H1 (cell line): ENCODE measurements at regions not wholly inside any gene's neighbourhood (a gene's known extent, or its start where the extent isn't known, plus 50 kb on each side); places are given as distances from the start of the nearest gene placed in this dataset.

Experiments used
- CTCF ChIA-PET: fragments of 300-600 bp; sonication (Branson Sonifier 250); formaldehyde crosslinking; loops from one replicate; lab custom pipeline; 2021; ENCODE audit not compliant: partially characterized antibody; lab: Charles Lee
- POLR2A ChIA-PET: fragments of 300-600 bp; sonication (Branson Sonifier 250); formaldehyde crosslinking; loops from one replicate; lab custom pipeline; 2021; ENCODE audit warnings: inconsistent platforms; ENCODE audit not compliant: partially characterized antibody; lab: Charles Lee
- DNase-seq, 2 experiments: peaks; one replicate each; pipeline versions ENCODE4 v3.0.0 to v3.0.0-alpha.2; 2010 to 2022; ENCODE audit warnings: low spot score in 2 of 2, low read depth in 1 of 2, mixed read lengths in 1 of 2
- FAIRE-seq: peaks from 2 replicates; lab custom pipeline; 2011; peaks lifted over from hg19 to GRCh38; lab: Jason Lieb, UNC
- H2AFZ ChIP-seq: 2 replicates; pipeline ENCODE4 v1.8.1; 2012; ENCODE audit warnings: low read length, inconsistent platforms
- H2AK5ac ChIP-seq: 2 replicates; pipeline ENCODE4 v1.6.1; 2013; ENCODE audit warnings: low read depth, low read length
- H2BK120ac ChIP-seq: replicated peaks from 2 replicates; pipeline ENCODE3; 2013; ENCODE audit warnings: low read depth, low read length, inconsistent platforms
- H2BK12ac ChIP-seq: 2 replicates; pipeline ENCODE4 v1.6.1; 2013; ENCODE audit warnings: low read depth, low read length
- H2BK15ac ChIP-seq: 2 replicates; pipeline ENCODE4 v1.6.1; 2013; ENCODE audit warnings: low read length
- H2BK20ac ChIP-seq: 2 replicates; pipeline ENCODE4 v1.6.1; 2013; ENCODE audit warnings: low read length
- H2BK5ac ChIP-seq: 2 replicates; pipeline ENCODE4 v1.6.1; 2013; ENCODE audit warnings: low read depth, low read length
- H3K14ac ChIP-seq: 2 replicates; pipeline ENCODE4 v1.6.1; 2013; ENCODE audit warnings: inconsistent platforms; ENCODE audit not compliant: insufficient read length
- H3K18ac ChIP-seq: 2 replicates; pipeline ENCODE4 v1.6.1; 2013; ENCODE audit warnings: low read length; ENCODE audit errors: extremely low read depth
- H3K23ac ChIP-seq: 2 replicates; pipeline ENCODE4 v1.6.1; 2013; ENCODE audit warnings: inconsistent platforms; ENCODE audit not compliant: insufficient read length
- H3K23me2 ChIP-seq: 2 replicates; pipeline ENCODE4 v1.6.1; 2013; ENCODE audit warnings: low read depth, low read length
- H3K27ac ChIP-seq: 2 replicates; pipeline ENCODE4 v1.6.1; 2011; ENCODE audit warnings: low read depth, low read length, inconsistent platforms
- H3K27me3 ChIP-seq, 4 experiments: replicated peaks in 1 of 4; 1 replicate in 1 of 4; 2 replicates in 3 of 4; pipeline versions ENCODE4 v1.6.1 to v1.8.1; 2011 to 2013; ENCODE audit warnings: low read length in 3 of 4, mild to moderate bottlenecking in 3 of 4, inconsistent platforms in 2 of 4, mixed read lengths in 2 of 4, moderate library complexity in 1 of 4; ENCODE audit not compliant: control insufficient read depth in 3 of 4, insufficient read depth in 3 of 4; ENCODE audit errors: extremely low read depth in 1 of 4
- H3K36me3 ChIP-seq, 4 experiments: 2 replicates each; pipeline versions ENCODE4 v1.6.1 to v1.8.1; 2011 to 2013; ENCODE audit warnings: mild to moderate bottlenecking in 4 of 4, low read length in 3 of 4, moderate library complexity in 2 of 4, control low read depth in 1 of 4, inconsistent platforms in 1 of 4; ENCODE audit not compliant: insufficient read depth in 4 of 4, control insufficient read depth in 2 of 4
- H3K4ac ChIP-seq: replicated peaks from 2 replicates; pipeline ENCODE3; 2013; ENCODE audit warnings: low read length, low read depth, mixed read lengths, inconsistent platforms; ENCODE audit not compliant: insufficient read length
- H3K4me1 ChIP-seq, 4 experiments: replicated peaks in 1 of 4; 1 replicate in 1 of 4; 2 replicates in 3 of 4; pipeline versions ENCODE4 v1.6.1 to v1.8.1; 2011 to 2013; ENCODE audit warnings: low read length in 3 of 4, inconsistent platforms in 2 of 4, mixed read lengths in 1 of 4; ENCODE audit not compliant: insufficient read depth in 4 of 4, control insufficient read depth in 3 of 4
- H3K4me2 ChIP-seq, 2 experiments: 2 replicates each; pipeline versions ENCODE4 v1.6.1 to v1.8.1; 2011 to 2013; ENCODE audit warnings: low read depth in 2 of 2, low read length in 2 of 2, control low read depth in 1 of 2, inconsistent platforms in 1 of 2, mild to moderate bottlenecking in 1 of 2; ENCODE audit not compliant: insufficient read depth in 1 of 2
- H3K4me3 ChIP-seq, 4 experiments: fragments of 200-600, 300-600 bp in 1 of 4; sonication (generic), shearing (Covaris generic), sonication (Bioruptor Twin) in 1 of 4; 2 replicates each; pipeline versions ENCODE4 v1.5.1 to v1.8.1; 2011 to 2016; ENCODE audit warnings: low read length in 4 of 4, low read depth in 3 of 4, control low read depth in 2 of 4, inconsistent platforms in 2 of 4, mild to moderate bottlenecking in 2 of 4, mixed read lengths in 1 of 4, moderate library complexity in 1 of 4; ENCODE audit not compliant: insufficient read depth in 2 of 4; ENCODE audit errors: extremely low read depth in 1 of 4
- H3K56ac ChIP-seq: replicated peaks from 2 replicates; pipeline ENCODE3; 2013; ENCODE audit warnings: low read depth, mild to moderate bottlenecking, mixed read lengths, low read length, inconsistent platforms; ENCODE audit not compliant: insufficient read length
- H3K79me1 ChIP-seq: 2 replicates; pipeline ENCODE4 v1.6.1; 2013; ENCODE audit warnings: low read depth, low read length, control low read depth
- H3K79me2 ChIP-seq, 2 experiments: 2 replicates each; pipeline versions ENCODE4 v1.6.1 to v1.8.1; 2012 to 2013; ENCODE audit warnings: low read length in 2 of 2, mild to moderate bottlenecking in 2 of 2, inconsistent platforms in 1 of 2; ENCODE audit not compliant: insufficient read depth in 2 of 2, control insufficient read depth in 1 of 2
- H3K9ac ChIP-seq, 4 experiments: replicated peaks in 1 of 4; 1 replicate in 1 of 4; 2 replicates in 3 of 4; pipeline versions ENCODE4 v1.6.1 to v1.8.1; 2011 to 2013; ENCODE audit warnings: low read depth in 3 of 4, low read length in 3 of 4, control low read depth in 2 of 4, mild to moderate bottlenecking in 2 of 4, moderate library complexity in 2 of 4, inconsistent platforms in 1 of 4; ENCODE audit errors: extremely low read depth in 1 of 4
- H3K9me3 ChIP-seq, 2 experiments: 2 replicates each; pipeline versions ENCODE4 v1.6.1 to v1.8.1; 2012 to 2013; ENCODE audit warnings: mild to moderate bottlenecking in 2 of 2, moderate library complexity in 2 of 2, control low read depth in 1 of 2, inconsistent platforms in 1 of 2, low read depth in 1 of 2, low read length in 1 of 2, mixed read lengths in 1 of 2; ENCODE audit not compliant: insufficient read depth in 2 of 2
- H4K20me1 ChIP-seq, 2 experiments: replicated peaks in 1 of 2; 2 replicates each; pipeline versions ENCODE3 to v1.8.1; 2011 to 2013; ENCODE audit warnings: inconsistent platforms in 2 of 2, low read length in 2 of 2, mild to moderate bottlenecking in 1 of 2; ENCODE audit not compliant: insufficient read depth in 2 of 2, control insufficient read depth in 1 of 2
- H4K5ac ChIP-seq: 2 replicates; pipeline ENCODE4 v1.6.1; 2013; ENCODE audit warnings: low read length, low read depth, mixed read lengths, inconsistent platforms; ENCODE audit not compliant: insufficient read length
- H4K8ac ChIP-seq: 2 replicates; pipeline ENCODE4 v1.8.0; 2013; ENCODE audit warnings: mild to moderate bottlenecking, moderate library complexity, low read length, inconsistent platforms; ENCODE audit not compliant: insufficient read depth; ENCODE audit errors: extremely low read depth
- H4K91ac ChIP-seq: replicated peaks from 2 replicates; pipeline ENCODE3; 2013; ENCODE audit warnings: low read length, mixed read lengths, inconsistent platforms; ENCODE audit not compliant: insufficient read length
- BACH1 ChIP-seq: IDR thresholded peaks from 2 replicates; pipeline ENCODE4 v1.6.1; 2012; ENCODE audit warnings: low read length, improper control_type of control experiment
- BCL11A ChIP-seq, 2 experiments: IDR thresholded peaks; one replicate each; pipeline ENCODE4 v1.6.1; 2011; ENCODE audit warnings: low read depth in 2 of 2, low read length in 2 of 2, mild to moderate bottlenecking in 2 of 2
- CHD1 ChIP-seq: IDR thresholded peaks from 2 replicates; pipeline ENCODE4 v1.6.1; 2012; ENCODE audit warnings: low read depth, low read length, improper control_type of control experiment
- PHF8 ChIP-seq: fragments of 200-600 bp; sonication (generic); conservative IDR thresholded peaks from 2 replicates; pipeline ENCODE4 v1.7.1; 2012; ENCODE audit warnings: low read depth, mild to moderate bottlenecking, inconsistent platforms, low read length, moderate library complexity
- POU5F1 ChIP-seq: IDR thresholded peaks from 2 replicates; pipeline ENCODE4 v1.6.1; 2011; ENCODE audit warnings: low read depth, mild to moderate bottlenecking, low read length, moderate library complexity
- RBBP5 ChIP-seq: IDR thresholded peaks from 2 replicates; pipeline ENCODE4 v1.7.1; 2012; ENCODE audit warnings: low read depth, mild to moderate bottlenecking, inconsistent platforms, low read length, moderate library complexity, borderline replicate concordance
- RXRA ChIP-seq: IDR thresholded peaks from 2 replicates; pipeline ENCODE4 v1.6.1; 2011; ENCODE audit warnings: low read depth, mild to moderate bottlenecking, low read length, moderate library complexity; ENCODE audit not compliant: insufficient read depth
- SAP30 ChIP-seq: fragments of 300-600 bp; sonication (generic); IDR thresholded peaks from 2 replicates; pipeline ENCODE4 v1.7.1; 2012; ENCODE audit warnings: low read length, moderate library complexity, mild to moderate bottlenecking, inconsistent platforms; ENCODE audit not compliant: insufficient read depth, insufficient replicate concordance
- SIN3A ChIP-seq, 2 experiments: IDR thresholded peaks in 1 of 2; conservative IDR thresholded peaks in 1 of 2; 2 replicates each; pipeline ENCODE4 v1.6.1; 2011 to 2012; ENCODE audit warnings: low read length in 2 of 2, improper control_type of control experiment in 1 of 2, low read depth in 1 of 2, mild to moderate bottlenecking in 1 of 2
- SUZ12 ChIP-seq: fragments of 200-600 bp; sonication (generic); IDR thresholded peaks from 2 replicates; pipeline ENCODE4 v1.6.1; 2012; ENCODE audit warnings: mild to moderate bottlenecking, inconsistent platforms, low read length, moderate library complexity, mixed read lengths
- TAF1 ChIP-seq: IDR thresholded peaks from 2 replicates; pipeline ENCODE4 v1.6.1; 2011; ENCODE audit warnings: mild to moderate bottlenecking, low read depth, low read length
- YY1 ChIP-seq: IDR thresholded peaks from 2 replicates; pipeline ENCODE4 v1.6.1; 2011; ENCODE audit warnings: low read depth, mild to moderate bottlenecking, low read length
- WGBS, 2 experiments: shearing (Covaris generic) in 1 of 2; methylation state at CpG; one replicate each; pipeline versions ENCODE4 v1.1.6 to v1.1.7; 2013 to 2015; ENCODE audit warnings: low lambda C conversion rate in 2 of 2, mixed read lengths in 2 of 2, inconsistent platforms in 1 of 2, low coverage in 1 of 2, missing lambda C conversion rate in 1 of 2; ENCODE audit not compliant: insufficient replicate concordance in 2 of 2, insufficient coverage in 1 of 2, insufficient read length in 1 of 2; ENCODE audit errors: extremely low coverage in 1 of 2, missing lambda C conversion rate in 1 of 2; 5-methylcytosine and 5-hydroxymethylcytosine counted together
- TF ChIP-seq, protein P1 (sequence below): IDR thresholded peaks from 2 replicates; pipeline ENCODE4 v1.6.1; 2012; ENCODE audit warnings: low read length, inconsistent platforms

DNA sequence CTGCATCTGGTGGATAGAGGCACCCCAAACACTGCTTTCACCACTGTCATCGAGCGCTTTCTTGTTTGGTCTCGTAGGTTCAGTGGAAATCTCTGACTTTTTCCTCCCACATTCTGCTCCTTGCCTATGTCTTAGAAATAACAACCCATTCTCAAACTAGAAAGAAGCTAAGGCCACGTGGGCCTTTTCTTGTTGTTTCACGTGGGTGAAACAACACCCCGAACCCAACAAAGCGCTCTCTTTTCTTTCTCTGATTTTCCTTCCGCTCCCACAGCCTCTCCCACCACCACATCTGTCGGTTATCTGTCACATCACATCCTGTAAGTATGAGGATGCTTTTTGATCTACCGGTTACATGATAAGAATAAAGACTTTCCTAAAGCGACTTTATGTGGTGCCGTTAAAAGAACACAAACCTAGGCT lies 77.1 kb downstream of the LINC01488 start:
- Histone ChIP-seq H2BK15ac (no peak overlapping the region), H4K91ac (no peak overlapping the region), H2BK120ac (no peak overlapping the region), H3K56ac (no peak overlapping the region), H2BK5ac (no peak overlapping the region), H3K14ac (no peak overlapping the region), H4K8ac (no peak overlapping the region), H3K23ac (no peak overlapping the region), H3K27me3 (no peaks in the 10 kb centered on the region; a peak in 1 of 7 replicates), H2BK12ac (no peak overlapping the region), H4K5ac (no peak overlapping the region), H3K9ac (no peak overlapping the region), H3K4ac (no peak overlapping the region), H2AK5ac (no peak overlapping the region), H4K20me1 (no peaks in the 10 kb centered on the region), H3K9me3 (no peaks in the 10 kb centered on the region), H3K36me3 (no peaks in the 10 kb centered on the region), H3K4me1 (0 out of 7 replicates have a peak, but pooled peaks cover 0 to 2% (median 0%) of the 10 kb centered on the region in 4 experiments), H3K23me2 (no peaks in the 10 kb centered on the region), H3K27ac (no peak overlapping the region), H3K4me3 (no peak overlapping the region), H2BK20ac (no peak overlapping the region), H3K4me2 (no peak overlapping the region), H3K79me2 (no peaks in the 10 kb centered on the region), H2AFZ (no peak overlapping the region), H3K18ac (no peak overlapping the region), H3K79me1 (no peaks in the 10 kb centered on the region)
- 83% methylated on average over 12 of the region's 12 CpGs; no CpG with 5 or more reads in 1 of the 2 experiments for WGBS, 2 experiments
- FAIRE-seq (no peak), DNase-seq (no peak)
- ChIA-PET POLR2A (no interaction called here), CTCF (no interaction called here)
- TF ChIP-seq CHD1 (no peak), BACH1 (no peak), SUZ12 (no peak), BCL11A (IDR thresholded peaks at IDR 0.05; ENCODE audit: low read depth in 2 of 2, low read length in 2 of 2) (no peak), TAF1 (no peak), SAP30 (no peak), RBBP5 (no peak), SIN3A (conservative IDR thresholded peaks at IDR 0.05 in 1 of 2, IDR thresholded peaks at IDR 0.05 in 1 of 2; ENCODE audit: low read depth in 1 of 2, low read length in 2 of 2) (no peak), RXRA (no peak), YY1 (no peak), PHF8 (no peak), POU5F1 (no peak)
- TF ChIP-seq, protein P1, sequence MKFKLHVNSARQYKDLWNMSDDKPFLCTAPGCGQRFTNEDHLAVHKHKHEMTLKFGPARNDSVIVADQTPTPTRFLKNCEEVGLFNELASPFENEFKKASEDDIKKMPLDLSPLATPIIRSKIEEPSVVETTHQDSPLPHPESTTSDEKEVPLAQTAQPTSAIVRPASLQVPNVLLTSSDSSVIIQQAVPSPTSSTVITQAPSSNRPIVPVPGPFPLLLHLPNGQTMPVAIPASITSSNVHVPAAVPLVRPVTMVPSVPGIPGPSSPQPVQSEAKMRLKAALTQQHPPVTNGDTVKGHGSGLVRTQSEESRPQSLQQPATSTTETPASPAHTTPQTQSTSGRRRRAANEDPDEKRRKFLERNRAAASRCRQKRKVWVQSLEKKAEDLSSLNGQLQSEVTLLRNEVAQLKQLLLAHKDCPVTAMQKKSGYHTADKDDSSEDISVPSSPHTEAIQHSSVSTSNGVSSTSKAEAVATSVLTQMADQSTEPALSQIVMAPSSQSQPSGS: no peak
